HL-60 (cell line): ENCODE measurements at regions not wholly inside any gene's neighbourhood (a gene's known extent, or its start where the extent isn't known, plus 50 kb on each side); places are given as distances from the start of the nearest gene placed in this dataset.

Experiments
- CTCF ChIP-seq: IDR thresholded peaks from one replicate; pipeline ENCODE4 v1.5.1; 2011; ENCODE audit warnings: low read length, control low read depth, inconsistent platforms; ENCODE audit not compliant: insufficient read depth
- GABPA ChIP-seq: IDR thresholded peaks from 2 replicates; pipeline ENCODE4 v1.6.1; 2012; ENCODE audit warnings: low read depth
- POLR2AphosphoS5 ChIP-seq: IDR thresholded peaks from 2 replicates; pipeline ENCODE4 v1.6.1; 2012; ENCODE audit warnings: low read depth
- REST ChIP-seq: IDR thresholded peaks from 2 replicates; pipeline ENCODE4 v1.6.1; 2012; ENCODE audit warnings: low read depth; ENCODE audit not compliant: insufficient replicate concordance
- SPI1 ChIP-seq: IDR thresholded peaks from 2 replicates; pipeline ENCODE4 v1.6.1; 2012; ENCODE audit warnings: low read depth, mild to moderate bottlenecking, borderline replicate concordance

- no peak for TF ChIP-seq CTCF
- TF ChIP-seq POLR2AphosphoS5, result no peak
- no peak for TF ChIP-seq REST
- no peak for TF ChIP-seq GABPA
- TF ChIP-seq SPI1, result no peak
Observed at GRCh38 chr7:10036693-10037092, 937.0 kb upstream of the PHF14 start.
